OCI-LY7 (cell line): ENCODE measurements at regions not wholly inside any gene's neighbourhood (a gene's known extent, or its start where the extent isn't known, plus 50 kb on each side); places are given as distances from the start of the nearest gene placed in this dataset.

Source experiments
- BruUV-seq: library from RNA; stranded (reverse); fragments of 400-500 nt; replicated peaks from 2 replicates; lab custom pipeline; 2021; lab: Mats Ljungman, UMichigan
- CTCF ChIA-PET: fragments of 300-600 bp; sonication (Branson Sonifier 250); formaldehyde crosslinking; loops from one replicate; lab custom pipeline; 2022; ENCODE audit warnings: antibody characterized with exemption; ENCODE audit not compliant: unreplicated experiment; lab: Charles Lee
- POLR2A ChIA-PET: fragments of 300-600 bp; sonication (Branson Sonifier 250); formaldehyde crosslinking; loops from one replicate; lab custom pipeline; 2022; ENCODE audit warnings: antibody characterized with exemption; lab: Charles Lee
- DNase-seq: peaks from one replicate; pipeline ENCODE4 v3.0.0-alpha.2; 2015; ENCODE audit warnings: low spot score
- H2AFZ ChIP-seq: fragments of 200-600 bp; sonication (generic), shearing (Covaris generic); 2 replicates; pipeline ENCODE4 v1.6.1; 2014; ENCODE audit warnings: mild to moderate bottlenecking, antibody characterized with exemption, low read length, moderate library complexity
- H3K27ac ChIP-seq: fragments of 200-600 bp; sonication (generic); 2 replicates; pipeline ENCODE4 v1.5.1; 2014; ENCODE audit warnings: mixed run types, low read depth, mild to moderate bottlenecking, moderate library complexity, low read length, inconsistent platforms; ENCODE audit not compliant: poor library complexity, severe bottlenecking
- H3K36me3 ChIP-seq: fragments of 200-600 bp; sonication (generic); 2 replicates; pipeline ENCODE4 v1.6.1; 2014; ENCODE audit warnings: mild to moderate bottlenecking, antibody characterized with exemption, low read length, moderate library complexity, mixed read lengths; ENCODE audit not compliant: insufficient read depth
- H3K4me1 ChIP-seq: fragments of 200-600 bp; sonication (generic); 2 replicates; pipeline ENCODE4 v1.5.1; 2014; ENCODE audit warnings: mild to moderate bottlenecking, low read length; ENCODE audit not compliant: insufficient read depth, poor library complexity, severe bottlenecking
- H3K4me2 ChIP-seq: fragments of 200-600 bp; sonication (generic); 2 replicates; pipeline ENCODE4 v1.6.1; 2014; ENCODE audit warnings: mild to moderate bottlenecking, low read length
- H3K4me3 ChIP-seq: fragments of 200-600 bp; sonication (generic); 2 replicates; pipeline ENCODE4 v1.5.1; 2014; ENCODE audit warnings: mild to moderate bottlenecking, low read depth, low read length; ENCODE audit not compliant: poor library complexity, severe bottlenecking
- H3K79me2 ChIP-seq: fragments of 200-600 bp; sonication (generic); 2 replicates; pipeline ENCODE4 v1.6.1; 2016; ENCODE audit warnings: low read depth, mild to moderate bottlenecking, low read length, moderate library complexity, mixed read lengths; ENCODE audit not compliant: insufficient read depth
- H3K9me2 ChIP-seq: fragments of 200-600 bp; sonication (generic); 2 replicates; pipeline ENCODE4 v1.6.1; 2016; ENCODE audit warnings: mild to moderate bottlenecking, low read length, mixed read lengths; ENCODE audit not compliant: insufficient read depth
- H3K9me3 ChIP-seq: fragments of 200-600 bp; sonication (generic); 2 replicates; pipeline ENCODE4 v1.6.1; 2014; ENCODE audit warnings: mild to moderate bottlenecking, mixed run types, low read length, mixed read lengths
- H4K20me1 ChIP-seq: fragments of 200-600 bp; sonication (generic); 2 replicates; pipeline ENCODE4 v1.6.1; 2014; ENCODE audit warnings: mild to moderate bottlenecking, antibody characterized with exemption, low read length, moderate library complexity, mixed read lengths; ENCODE audit not compliant: insufficient read depth
- EZH2phosphoT487 ChIP-seq: fragments of 200-600 bp; sonication (generic); IDR thresholded peaks from 2 replicates; pipeline ENCODE4 v1.6.1; 2018; ENCODE audit warnings: low read depth, borderline replicate concordance, mild to moderate bottlenecking, mixed run types, antibody characterized with exemption, low read length, moderate library complexity, mixed read lengths
- intact Hi-C: fragments of 100-400 bp; cut with micrococcal nuclease; formaldehyde crosslinking; loops from one replicate; pipeline ENCODE4 v1.10.0; 2022; ENCODE audit not compliant: unreplicated experiment
- TF ChIP-seq, protein P1 (sequence below): fragments of 200-600 bp; sonication (generic); conservative IDR thresholded peaks from 2 replicates; pipeline ENCODE4 v1.5.1; 2014; ENCODE audit warnings: mild to moderate bottlenecking, antibody characterized with exemption, low read length, moderate library complexity, mixed read lengths

DNA sequence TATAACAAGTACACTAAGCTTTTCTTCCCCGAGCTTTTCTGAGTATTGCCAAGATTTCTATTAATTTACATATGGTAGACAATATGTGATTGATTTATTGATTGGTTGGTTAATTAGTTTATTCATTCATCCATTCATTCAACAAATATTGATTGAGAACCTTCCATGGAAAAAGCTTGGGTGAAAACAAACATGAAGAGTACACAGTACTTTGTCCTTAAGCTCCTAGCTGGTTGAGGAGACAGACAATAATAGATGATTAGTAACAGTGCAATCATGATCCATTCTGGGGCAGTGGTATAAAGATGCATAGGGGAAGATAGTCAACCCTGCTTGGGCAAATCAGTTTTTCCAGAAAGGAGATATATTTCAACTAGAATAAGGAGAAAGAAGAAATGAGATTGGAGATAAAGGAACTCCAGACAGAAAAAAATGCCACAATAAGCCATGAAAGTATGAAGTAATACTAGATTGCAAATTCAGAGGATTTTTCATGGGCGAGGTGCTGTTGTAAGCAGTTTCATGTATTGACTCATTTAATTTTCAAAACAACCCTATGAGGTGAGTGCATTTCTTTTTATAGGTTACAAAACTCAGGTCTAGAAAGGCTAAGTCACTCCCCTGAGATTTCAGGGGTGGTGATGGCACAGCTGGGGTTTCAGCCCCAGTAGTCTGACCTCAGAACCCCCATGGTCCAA is 129.5 kb downstream of the RND3 start:
- ChIA-PET POLR2A (no interaction called here), CTCF (no interaction called here)
- Histone ChIP-seq H4K20me1 (no peaks in the 10 kb centered on the region), H3K4me2 (no peak overlapping the region), H3K9me3 (no peaks in the 10 kb centered on the region), H3K36me3 (no peaks in the 10 kb centered on the region), H3K79me2 (no peaks in the 10 kb centered on the region), H3K4me1 (no peaks in the 10 kb centered on the region), H3K4me3 (no peak overlapping the region), H3K9me2 (no peaks in the 10 kb centered on the region), H3K27ac (no peak overlapping the region), H2AFZ (no peak overlapping the region)
- DNase-seq: no peak
- BruUV-seq: no TSS peak
- TF ChIP-seq EZH2phosphoT487: no peak
- TF ChIP-seq, protein P1, sequence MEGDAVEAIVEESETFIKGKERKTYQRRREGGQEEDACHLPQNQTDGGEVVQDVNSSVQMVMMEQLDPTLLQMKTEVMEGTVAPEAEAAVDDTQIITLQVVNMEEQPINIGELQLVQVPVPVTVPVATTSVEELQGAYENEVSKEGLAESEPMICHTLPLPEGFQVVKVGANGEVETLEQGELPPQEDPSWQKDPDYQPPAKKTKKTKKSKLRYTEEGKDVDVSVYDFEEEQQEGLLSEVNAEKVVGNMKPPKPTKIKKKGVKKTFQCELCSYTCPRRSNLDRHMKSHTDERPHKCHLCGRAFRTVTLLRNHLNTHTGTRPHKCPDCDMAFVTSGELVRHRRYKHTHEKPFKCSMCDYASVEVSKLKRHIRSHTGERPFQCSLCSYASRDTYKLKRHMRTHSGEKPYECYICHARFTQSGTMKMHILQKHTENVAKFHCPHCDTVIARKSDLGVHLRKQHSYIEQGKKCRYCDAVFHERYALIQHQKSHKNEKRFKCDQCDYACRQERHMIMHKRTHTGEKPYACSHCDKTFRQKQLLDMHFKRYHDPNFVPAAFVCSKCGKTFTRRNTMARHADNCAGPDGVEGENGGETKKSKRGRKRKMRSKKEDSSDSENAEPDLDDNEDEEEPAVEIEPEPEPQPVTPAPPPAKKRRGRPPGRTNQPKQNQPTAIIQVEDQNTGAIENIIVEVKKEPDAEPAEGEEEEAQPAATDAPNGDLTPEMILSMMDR: no peak
- intact Hi-C loops: no loop called here

DNA sequence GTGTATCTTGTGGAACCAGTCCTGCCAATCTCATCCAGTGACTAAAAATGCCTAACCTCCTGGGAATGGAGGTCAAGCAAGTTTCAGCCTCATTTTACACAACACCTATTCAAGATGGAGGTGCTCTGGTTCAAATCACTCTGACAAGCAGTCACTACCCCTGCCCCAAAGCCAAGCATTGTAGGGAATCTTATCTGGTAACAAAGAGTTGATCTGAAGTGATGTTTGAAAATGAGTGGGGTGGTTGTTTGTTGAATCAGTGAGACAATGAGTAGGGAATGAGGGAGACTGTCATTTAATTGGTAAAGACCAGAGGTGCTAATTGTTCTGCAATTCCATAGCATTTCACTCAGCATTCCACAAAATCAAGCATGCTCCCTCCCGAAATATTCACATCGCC is 132.0 kb downstream of the RND3 start:
- Histone ChIP-seq H4K20me1 (no peaks in the 10 kb centered on the region), H3K27ac (no peak overlapping the region), H2AFZ (no peak overlapping the region), H3K4me1 (no peaks in the 10 kb centered on the region), H3K4me2 (no peak overlapping the region), H3K79me2 (no peaks in the 10 kb centered on the region), H3K9me3 (no peaks in the 10 kb centered on the region), H3K4me3 (no peak overlapping the region), H3K36me3 (no peaks in the 10 kb centered on the region), H3K9me2 (no peaks in the 10 kb centered on the region)
- BruUV-seq: no TSS peak
- CTCF ChIA-PET: no interaction called here
- POLR2A ChIA-PET: no interaction called here
- DNase-seq: no peak
- TF ChIP-seq, protein P1: no peak
- TF ChIP-seq EZH2phosphoT487: no peak
- intact Hi-C loops: no loop called here

DNA sequence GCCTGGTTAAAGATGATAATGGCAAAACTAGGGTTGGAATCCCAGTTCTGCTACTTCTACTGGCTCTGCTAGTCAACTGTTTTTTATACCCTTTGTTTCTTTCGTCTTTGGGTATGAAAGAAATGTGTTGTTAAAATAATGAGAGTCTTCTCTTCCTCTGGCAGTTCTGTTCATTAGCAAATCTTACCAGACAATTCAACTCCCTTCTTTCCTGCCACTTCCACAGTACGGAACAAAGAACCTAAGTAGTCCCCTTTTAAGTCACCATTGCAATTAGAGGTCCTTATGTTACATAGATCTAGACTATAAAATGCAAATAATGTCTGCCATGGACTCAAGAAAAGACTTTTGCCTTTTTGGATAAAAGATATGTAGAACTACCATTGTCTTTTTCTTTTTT is 134.1 kb downstream of the RND3 start:
- Histone ChIP-seq H2AFZ (no peak overlapping the region), H3K9me3 (no peaks in the 10 kb centered on the region), H3K9me2 (no peaks in the 10 kb centered on the region), H3K4me3 (no peak overlapping the region), H3K4me2 (no peak overlapping the region), H3K27ac (no peak overlapping the region), H3K79me2 (no peaks in the 10 kb centered on the region), H3K36me3 (no peaks in the 10 kb centered on the region), H4K20me1 (no peaks in the 10 kb centered on the region), H3K4me1 (no peaks in the 10 kb centered on the region)
- intact Hi-C loops: no loop called here
- DNase-seq: no peak
- ChIA-PET POLR2A (no interaction called here), CTCF (no interaction called here)
- no peak for TF ChIP-seq EZH2phosphoT487
- TF ChIP-seq, protein P1: no peak
- no TSS peak for BruUV-seq
